ENCODE measurements at regions not wholly inside any gene's neighbourhood (a gene's known extent, or its start where the extent isn't known, plus 50 kb on each side); places are given as distances from the start of the nearest gene placed in this dataset.
"Not testable (repeated sequence)": the region's sequence is repeated elsewhere in the genome, so short reads cannot be mapped to it uniquely, and the experiment has no call there.

DNA sequence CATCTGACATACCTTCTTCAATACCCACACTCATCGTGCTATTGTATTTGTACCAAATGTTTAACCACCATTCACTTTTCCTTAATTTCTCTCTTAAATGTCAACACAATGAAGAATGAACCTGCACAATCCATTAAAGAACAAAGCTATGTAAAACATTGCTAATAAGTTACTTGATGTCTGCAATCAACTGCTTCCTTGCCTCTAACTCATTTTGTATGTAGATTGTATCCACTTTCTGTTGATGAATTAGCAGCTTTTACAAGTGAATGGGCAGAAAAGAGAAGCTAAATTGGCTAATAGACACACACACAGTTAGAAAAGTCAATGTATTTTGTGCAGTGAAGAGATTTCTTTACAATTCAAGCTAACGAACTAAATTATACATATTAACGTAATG, 212.5 kb upstream of the NDST3 start:
- DNase-seq, result no peak

DNA sequence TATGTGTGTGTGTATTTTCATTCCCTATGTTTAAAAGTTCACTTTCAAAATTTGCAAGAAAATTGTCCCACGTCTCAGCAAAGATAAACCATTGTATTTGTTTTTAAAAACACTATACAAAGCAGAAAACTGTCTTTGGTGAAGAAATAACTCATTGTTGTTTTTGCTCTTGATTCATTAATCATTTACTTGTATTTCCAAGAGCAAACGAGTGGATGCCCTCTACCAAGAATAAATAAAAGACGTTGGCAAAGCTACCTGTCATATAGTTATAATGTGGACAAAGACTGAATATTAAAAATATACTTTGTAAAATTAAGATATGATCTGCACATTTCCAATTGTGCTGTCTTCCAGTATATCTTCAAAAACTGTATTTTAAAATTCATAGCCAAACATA, 210.9 kb upstream of the NDST3 start:
- DNase-seq, result no peak

DNA sequence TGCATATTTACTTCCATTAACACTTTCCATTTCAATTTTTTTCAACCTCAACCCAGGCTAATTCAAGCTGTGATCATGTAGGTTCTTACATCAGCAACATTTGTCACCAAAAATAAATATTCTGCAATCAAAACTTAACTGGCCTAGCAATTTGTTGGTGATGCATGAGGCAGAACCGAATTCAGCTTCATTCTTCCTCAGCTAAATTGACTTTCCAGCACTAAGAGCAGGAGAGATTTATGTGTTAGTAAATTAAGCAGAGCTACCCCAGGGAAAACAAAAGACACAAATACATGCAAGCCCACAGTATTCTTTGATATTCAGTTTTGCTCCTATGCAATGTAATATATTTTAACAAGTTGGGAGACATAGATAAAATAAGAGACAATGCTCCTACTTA, 208.7 kb upstream of the NDST3 start:
- no peak for DNase-seq

DNA sequence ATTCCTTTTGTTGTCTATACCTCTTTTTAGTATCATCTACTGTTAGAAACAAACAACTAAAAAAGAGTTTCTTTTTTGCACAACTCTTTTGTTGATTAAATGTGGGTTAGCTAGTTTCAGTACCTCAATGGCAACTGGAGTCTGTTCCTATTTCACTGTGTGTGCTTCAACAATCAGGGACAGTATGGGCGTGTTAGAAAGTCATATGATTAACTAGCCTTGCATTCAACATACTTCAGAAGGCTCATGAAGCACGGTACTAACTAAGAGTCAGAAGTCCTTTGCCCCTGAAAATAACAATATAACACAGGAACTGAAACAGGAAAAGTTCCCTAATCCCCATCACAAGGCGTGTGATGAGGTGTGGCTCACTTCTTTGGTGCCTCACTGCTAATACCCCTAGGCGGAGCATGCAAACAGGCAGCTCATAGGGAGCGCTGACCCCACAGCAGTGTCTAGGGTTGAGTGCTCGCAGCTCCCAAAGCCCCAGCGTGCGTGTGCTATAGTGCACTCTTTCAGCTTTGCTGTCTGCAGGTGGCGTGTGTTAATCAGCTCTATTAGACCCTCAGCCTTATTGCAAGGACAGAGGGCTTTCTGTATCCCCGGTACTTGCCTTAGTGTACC, 203.1 kb upstream of the NDST3 start:
- DNase-seq, result no peak

DNA sequence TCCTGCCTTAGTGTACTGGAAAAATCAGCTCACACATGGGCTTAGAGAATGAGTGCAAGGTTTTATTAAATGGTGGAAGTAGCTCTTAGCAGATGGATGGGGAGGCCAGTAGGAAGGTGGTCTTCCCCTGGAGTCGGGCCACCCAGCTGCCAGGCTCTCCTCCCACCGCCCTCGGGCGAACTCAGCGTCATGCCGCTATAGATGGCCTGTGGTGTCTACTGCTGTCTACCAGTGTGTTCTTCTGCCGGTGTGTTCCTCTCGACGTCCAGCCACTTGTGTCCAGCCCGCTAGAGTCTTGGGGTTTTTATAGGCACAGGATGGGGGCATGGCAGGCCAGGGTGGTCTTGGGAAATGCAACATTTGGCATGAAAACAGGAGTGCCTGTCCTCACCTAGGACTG, 198.7 kb upstream of the NDST3 start:
- DNase-seq, result no peak

DNA sequence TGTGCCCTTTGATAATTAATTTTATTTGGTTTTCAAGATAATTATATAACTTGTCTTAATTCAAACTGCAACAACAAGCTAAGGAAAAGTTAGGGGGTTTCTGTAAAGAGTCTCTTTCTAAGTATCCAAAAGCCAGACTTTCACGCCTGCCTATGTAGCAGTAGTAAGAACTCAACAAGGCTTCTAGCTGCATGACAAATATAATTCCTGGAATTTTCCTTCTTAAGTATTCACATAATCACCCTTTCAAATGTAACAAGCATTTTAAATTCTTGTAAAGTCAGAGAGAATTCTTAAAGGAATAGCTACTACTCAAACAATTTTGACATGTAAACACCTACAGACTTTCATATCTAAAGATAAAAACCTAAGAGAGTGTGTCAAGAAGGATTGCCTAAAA, 189.7 kb upstream of the NDST3 start:
- DNase-seq, result no peak

DNA sequence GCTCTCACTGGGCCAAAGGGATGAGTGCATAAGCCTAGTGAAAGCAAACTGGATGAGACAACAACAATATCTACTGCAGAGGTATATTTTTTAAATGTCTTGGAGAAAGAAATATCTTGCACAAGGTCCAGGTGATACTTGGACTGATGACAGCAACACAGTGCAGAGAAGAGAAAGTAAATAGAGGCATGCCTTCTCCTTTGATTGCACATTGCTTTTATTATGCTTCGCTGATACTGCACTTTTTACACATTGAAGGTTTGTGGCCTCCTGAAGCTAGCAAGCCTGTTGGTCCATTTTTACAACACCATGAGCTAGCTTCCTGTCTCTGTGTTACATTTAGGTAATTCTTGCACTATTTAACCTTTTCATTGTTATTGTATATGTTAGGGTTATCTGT, 189.0 kb upstream of the NDST3 start:
- no peak for DNase-seq

DNA sequence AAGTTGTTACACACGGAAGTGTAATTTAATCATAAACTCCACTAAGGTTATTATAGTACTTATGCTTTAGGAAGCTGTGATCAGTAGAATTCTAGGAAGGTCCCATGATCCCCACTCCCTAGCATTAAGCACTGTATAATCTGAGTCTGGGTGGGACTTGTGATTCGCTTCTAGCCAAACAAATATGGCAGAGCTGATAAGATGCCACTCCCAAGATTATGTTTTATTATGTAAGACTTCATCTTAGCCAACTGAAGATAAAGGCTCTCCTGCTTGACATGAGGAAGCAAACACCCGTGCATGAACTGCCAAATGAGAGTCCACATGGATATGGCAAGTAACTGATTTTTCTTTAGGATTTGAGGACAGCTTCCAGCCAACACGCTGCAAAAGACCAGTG, 186.4 kb upstream of the NDST3 start:
- no peak for DNase-seq

DNA sequence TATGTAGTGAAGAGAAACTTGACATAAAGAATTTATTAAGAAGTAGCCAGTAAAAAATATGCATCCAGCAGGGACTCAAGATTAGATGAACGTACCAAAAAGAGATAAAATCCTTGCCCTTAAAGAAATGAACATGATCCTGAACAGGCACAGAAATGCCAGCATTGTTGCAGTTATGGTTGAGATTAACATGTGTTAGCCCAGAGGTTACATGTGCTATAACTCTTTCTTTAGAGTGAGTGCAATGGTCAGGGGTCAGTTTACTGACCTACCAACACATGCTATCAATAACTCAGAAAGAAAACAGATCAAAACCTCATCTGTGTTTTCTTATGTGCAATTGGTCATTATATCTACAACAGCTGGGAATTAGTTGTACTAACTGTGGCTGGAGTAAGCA, 166.1 kb upstream of the NDST3 start:
- no peak for DNase-seq

DNA sequence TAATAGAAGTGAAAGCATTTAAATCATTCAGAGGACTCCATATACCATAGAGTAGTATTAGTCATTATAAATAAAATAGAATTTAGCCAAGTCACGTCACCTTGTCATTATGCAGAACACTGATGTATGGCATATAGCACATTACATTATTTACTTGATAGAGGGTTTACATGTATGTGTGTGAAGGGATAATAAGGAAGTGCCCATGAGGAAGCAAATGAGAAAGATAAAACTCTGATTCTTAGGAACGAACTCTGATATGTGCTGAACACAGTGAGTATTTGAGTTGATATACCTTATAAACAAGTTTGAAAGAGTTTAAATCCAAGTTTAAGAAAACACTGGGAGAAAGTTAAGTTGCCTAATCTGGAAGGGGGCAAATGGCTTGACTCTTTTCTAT, 160.5 kb upstream of the NDST3 start:
- DNase-seq, result no peak

DNA sequence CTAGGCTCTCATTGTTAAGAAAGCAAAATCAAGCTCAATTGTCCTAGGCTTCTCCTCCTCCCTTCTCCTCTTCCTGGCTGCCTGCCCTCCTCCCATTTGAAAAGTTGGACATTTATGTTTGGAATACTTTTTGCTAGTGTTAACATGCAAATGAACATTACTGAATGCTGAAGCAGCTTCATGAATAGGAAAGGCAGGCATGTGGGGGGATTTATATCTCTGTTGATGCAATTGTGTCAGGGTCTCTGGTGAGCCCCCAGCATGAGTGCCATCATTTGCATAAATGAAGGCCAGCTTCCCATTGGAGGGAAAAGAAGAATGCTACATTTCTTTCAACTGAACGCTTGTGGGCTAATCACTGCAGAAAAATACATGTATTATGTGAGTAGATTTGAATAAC, 160.1 kb upstream of the NDST3 start:
- no peak for DNase-seq

DNA sequence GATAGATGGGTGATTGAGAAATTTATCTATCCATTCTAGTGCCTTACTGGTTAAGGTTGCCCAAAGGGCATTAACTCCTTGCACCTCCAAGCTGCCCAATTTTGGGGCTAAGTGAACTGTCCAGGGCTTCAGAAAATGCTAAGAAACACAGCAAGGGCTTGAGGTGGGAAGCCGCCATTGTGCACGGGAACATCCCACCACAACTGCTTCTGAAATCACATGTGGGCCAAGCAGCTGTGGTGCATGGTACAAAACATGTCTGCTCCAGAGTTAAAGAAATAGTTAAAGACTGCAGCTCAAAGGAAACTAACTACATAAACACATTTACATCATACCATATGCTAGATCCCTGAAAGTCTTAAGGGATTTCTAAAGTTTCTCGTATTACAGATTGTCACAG, 144.3 kb upstream of the NDST3 start:
- DNase-seq, result no peak

DNA sequence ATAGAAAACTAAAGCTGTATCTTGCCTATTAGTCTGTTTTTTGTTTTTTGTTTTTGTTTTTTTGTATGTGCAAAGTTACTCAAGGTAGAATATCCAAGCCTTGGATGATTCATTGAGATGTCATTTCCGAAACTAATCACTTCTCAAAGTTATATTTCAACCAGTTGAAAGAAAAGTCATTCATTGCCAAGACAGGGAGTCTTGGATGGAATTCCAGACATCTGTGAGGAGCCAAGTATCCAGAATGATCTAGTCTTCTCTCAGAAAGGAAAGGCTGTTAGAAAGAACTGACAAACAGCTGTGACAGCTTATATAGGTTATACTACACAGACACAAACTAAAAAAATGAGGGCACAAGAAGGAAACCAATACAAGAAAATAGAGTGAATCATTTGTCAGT, 141.1 kb upstream of the NDST3 start:
- DNase-seq, result no peak

DNA sequence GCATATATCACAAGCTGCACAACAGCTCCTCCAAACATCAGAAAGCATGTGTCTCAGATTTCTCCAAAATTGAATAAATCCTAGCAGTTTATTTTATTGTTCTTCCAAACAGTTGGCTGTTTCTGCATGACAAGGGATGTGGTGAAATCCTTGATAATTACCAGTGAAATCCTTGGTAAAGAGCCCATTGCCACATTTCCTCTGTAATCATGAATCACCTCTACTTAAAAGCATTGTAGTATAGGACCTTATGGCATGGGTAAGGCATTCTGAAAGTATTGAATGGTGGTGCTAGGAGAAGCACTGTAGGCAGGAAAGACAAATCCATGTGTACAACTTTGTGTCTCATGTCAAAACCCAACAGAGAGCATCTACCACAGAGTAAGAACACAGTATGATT, 135.8 kb upstream of the NDST3 start:
- no peak for DNase-seq

DNA sequence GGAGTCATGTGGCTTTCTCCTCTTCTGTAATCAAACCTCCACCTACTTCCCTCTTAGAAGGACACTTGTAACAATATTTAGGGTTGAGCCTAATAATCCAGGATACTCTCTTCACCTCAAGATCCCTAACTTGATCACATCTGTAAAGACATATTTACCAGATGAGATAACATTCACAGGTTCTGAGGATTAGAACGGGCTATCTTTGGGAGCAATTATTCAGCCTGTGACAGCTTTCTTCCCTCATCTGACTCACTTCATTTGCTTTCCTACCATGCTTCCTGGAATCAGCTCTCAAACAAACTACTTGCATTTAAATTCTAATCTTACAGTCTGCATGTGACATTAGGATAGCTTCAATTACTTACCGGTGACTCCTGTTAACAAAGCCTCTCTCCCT, 133.5 kb upstream of the NDST3 start:
- no peak for DNase-seq

DNA sequence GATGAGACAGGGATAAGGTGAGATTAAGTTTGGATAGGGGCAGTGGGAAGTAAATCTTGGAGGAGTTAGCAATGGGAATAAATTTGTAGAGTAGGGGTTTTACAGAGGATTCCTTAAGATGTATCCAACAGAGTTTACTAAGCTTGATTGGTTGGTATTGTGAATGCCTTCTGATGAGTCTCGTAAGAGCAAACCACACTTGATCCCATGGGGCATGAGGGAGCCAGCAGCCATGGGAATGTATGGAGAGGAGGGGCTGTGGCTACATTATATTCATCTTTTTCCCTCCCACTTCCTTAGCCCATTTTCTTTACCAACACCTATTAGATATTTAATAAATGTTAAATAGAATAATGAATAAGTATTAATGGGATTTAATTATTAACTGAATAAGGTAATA, 126.6 kb upstream of the NDST3 start:
- DNase-seq, result no peak

DNA sequence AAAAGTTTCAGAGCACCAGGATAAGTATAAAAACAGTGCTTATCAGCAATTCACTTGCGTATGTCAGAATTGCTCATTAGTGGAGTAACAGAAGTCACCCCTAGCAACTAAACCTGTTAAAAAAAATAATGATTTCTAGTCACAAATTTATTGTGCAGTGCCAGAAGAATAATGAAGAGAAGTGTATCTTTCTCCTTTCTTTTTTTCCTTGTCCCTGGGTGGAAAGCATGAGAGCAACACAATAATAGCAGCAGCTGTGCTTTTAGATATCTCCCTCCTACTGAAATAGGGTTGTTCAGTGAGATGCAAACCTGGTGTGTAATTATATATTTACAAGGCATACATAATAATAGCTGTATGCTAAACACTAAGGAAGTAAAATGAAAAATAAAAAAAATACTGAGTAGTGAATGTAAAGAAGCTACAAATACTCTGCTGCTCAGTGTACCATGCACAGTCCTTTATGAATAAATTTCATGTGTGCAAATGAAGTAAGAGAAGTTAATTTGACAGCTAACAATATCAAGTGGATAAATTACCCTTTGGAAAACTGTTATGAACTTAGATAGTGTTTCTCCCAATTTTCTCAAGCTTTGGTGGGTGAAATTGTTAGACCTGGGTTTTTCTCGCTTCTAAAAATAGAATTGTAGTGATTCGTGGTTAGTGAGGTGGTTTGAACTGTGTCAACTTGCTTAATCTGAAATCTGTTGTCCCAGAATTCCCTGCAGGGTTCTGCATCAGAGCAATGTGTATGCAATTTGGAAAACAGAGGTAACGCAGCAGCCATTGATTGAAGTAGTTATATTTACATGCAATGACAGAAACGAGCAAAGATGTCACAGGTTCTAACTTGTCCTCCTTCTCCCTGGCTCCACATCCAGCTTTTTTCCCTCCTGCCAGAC, 125.7 kb upstream of the NDST3 start:
- no peak for DNase-seq

DNA sequence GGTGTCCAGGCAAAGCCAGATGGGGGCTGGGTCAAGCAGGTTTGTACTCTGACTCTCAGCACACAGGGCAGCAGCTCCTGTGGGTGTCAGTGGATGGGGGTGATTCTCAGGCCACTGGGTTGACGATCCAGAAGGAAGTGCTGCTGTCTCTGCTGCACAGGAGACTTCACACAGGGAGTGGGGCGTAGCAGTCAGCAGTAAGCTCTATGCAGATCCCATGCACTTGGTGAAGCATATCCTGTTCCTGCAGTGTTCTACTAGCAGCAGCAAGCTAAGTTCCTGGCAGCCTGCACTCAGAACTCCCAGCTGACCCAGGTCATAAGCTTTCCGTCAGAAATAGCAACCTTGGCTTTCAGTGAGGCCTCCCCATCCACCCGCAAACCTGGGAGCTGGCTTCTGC, 117.6 kb upstream of the NDST3 start:
- DNase-seq, result no peak

DNA sequence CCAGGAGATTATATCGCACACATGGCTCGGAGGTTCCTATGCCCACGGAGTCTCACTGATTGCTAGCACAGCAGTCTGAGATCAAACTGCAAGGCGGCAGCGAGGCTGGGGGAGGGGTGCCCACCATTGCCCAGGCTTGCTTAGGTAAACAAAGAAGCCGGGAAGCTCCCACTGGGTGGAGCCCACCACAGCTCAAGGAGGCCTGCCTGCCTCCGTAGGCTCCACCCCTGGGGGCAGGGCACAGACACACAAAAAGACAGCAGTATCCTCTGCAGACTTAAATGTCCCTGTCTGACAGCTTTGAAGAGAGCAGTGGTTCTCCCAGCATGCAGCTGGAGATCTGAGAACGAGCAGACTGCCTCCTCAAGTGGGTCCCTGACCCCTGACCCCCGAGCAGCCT, 112.0 kb upstream of the NDST3 start:
- not testable (repeated sequence) for DNase-seq

DNA sequence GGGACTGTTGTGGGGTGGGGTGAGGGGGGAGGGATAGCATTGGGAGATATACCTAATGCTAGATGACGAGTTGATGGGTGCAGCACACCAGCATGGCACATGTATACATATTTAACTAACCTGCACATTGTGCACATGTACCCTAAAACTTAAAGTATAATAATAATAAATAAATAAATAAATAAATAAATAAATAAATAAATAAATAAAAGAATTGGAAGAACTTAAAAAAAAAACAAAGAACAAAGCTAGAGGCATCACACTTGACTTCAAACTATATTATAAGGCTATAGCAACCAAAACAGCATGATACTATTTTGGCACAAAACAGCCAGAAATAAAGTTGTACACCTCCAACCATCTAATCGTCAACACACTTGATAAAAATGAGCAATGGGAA, 106.5 kb upstream of the NDST3 start:
- DNase-seq, result not testable (repeated sequence)

DNA sequence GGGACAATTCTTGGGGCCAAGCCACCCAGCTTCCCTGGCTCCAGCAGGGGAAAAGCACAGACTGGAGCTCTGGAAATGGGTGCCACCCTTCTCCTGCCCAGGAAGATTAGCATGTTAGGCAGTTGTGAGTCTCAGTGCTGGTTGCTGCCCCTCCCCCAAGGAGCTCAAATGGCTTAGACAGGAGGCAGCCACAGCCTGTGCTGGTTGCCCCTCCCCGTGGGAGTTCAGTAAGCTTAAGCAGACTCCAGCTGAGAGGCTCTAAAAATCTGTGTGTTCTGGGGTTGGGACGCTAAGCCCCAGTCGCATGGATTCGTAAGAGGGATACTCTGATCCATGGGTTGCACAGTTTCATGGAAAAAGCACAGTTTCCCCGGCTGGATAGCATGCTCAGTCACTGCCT, 92.7 kb upstream of the NDST3 start:
- DNase-seq, result no peak

DNA sequence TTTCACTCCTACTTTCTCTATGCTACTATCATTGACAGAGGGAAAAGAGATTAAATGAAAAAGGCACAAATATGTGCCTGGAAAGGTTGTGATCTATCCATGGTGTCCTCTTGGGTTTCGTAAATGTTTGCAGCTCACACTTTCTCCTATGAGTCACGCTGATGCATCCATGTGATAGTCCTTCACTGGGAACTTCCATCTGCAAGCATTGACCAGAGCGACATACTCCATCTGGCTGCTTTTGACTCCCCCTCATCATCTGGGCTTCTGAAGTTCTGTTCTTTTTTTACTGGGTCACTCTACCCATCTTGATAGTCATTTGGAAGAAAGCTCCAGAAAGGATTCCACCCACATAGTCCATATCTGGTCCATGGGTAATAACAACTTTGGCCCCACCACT, 84.7 kb upstream of the NDST3 start:
- DNase-seq, result no peak

DNA sequence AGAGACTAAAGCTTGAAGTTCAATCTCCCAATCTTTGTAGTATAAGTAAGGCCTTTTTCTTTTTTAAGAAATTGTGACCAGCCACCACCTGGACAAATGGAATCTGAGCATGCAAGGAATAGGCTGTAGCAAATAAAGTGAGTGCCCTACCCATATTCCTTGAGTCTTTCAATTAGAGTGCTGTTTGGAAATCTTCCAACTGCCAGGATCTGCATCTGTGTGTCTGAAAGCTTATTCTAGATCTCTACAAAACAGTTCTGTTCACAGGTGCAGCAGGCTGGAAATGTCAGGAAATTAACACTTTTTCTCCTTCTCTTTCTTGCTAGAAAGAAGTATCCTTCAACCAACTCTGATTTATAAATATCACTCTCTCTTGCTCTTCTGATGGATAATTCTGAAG, 76.7 kb upstream of the NDST3 start:
- no peak for DNase-seq

DNA sequence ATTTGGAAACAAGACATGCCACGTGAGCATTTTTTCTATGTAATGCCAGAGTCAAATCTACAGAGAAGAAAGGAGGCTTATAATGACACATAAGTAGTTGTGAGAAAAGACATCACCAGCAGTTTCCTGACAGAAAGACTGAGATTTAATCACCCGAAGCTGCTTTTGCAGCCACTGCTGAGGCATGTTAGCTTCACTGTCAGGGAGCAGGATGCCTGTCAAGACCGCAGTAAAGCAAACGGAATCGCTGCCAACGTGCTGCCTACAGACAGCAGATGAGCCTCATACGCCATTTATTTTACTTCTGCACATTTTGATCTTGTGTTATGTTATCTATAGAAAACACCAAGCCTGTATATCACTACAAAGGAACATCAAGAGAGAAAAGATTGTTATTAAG, 68.7 kb upstream of the NDST3 start:
- no peak for DNase-seq

DNA sequence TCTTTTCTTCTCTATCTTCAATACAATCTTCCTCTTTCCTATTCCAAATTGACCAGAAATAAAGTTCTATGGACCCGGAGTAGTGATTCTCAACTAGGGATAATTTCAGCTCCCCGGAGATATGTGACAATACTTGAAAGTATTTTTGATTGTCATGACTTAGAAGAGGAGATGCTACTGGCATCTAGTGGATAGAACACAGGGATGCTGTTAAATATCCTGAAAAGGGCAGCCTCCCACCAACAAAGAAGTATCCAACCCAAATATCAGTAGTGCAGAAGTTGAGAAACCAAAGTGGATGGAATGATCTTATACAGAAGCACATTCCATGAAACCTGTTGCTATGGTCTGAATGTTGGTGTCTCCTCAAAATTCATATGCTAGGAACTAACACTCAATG, 65.7 kb upstream of the NDST3 start:
- no peak for DNase-seq

Measured in HCEC 1CT (cell line).